Erythroblast (primary cell): ENCODE measurements at regions not wholly inside any gene's neighbourhood (a gene's known extent, or its start where the extent isn't known, plus 50 kb on each side); places are given as distances from the start of the nearest gene placed in this dataset.

Experiments used
- GATA1 ChIP-seq: IDR thresholded peaks from 2 replicates; pipeline ENCODE4 v1.6.1; 2011; ENCODE audit warnings: low read depth, mild to moderate bottlenecking, control low read depth, low read length, moderate library complexity
- POLR2A ChIP-seq: IDR thresholded peaks from 2 replicates; pipeline ENCODE4 v1.6.1; 2011; ENCODE audit warnings: mild to moderate bottlenecking, low read length

GRCh38 chr2:144798989-144799388, 279.1 kb upstream of the ZEB2 start:
- no peak for TF ChIP-seq POLR2A
- TF ChIP-seq GATA1: no peak
